GM19023 (cell line): ENCODE measurements at regions not wholly inside any gene's neighbourhood (a gene's known extent, or its start where the extent isn't known, plus 50 kb on each side); places are given as distances from the start of the nearest gene placed in this dataset.
"Not testable (repeated sequence)": the region's sequence is repeated elsewhere in the genome, so short reads cannot be mapped to it uniquely, and the experiment has no call there.

Source experiments
- ATAC-seq: cut with Tn5 transposase; IDR thresholded peaks from one replicate; pipeline ENCODE4 v1.9.1; 2021; ENCODE audit warnings: mild to moderate bottlenecking, moderate library complexity; ENCODE audit not compliant: unreplicated experiment

DNA sequence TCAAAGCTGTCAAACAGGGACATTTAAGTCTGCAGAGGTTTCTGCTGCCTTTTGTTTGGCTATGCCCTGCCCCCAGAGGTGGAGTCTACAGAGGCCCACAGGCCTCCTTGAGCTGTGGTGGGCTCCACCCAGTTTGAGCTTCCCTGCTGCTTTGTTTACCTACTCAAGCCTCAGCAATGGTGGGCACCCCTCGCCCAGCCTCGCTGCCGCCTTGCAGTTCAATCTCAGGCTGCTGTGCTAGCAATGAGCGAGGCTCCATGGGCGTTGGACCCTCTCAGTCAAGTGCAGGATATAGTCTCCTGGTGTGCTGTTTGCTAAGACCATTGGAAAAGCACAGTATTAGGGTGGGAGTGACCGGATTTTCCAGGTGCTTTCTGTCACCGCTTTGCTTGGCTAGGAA lies 477.6 kb upstream of the IL12A start:
- ATAC-seq, result not testable (repeated sequence)

DNA sequence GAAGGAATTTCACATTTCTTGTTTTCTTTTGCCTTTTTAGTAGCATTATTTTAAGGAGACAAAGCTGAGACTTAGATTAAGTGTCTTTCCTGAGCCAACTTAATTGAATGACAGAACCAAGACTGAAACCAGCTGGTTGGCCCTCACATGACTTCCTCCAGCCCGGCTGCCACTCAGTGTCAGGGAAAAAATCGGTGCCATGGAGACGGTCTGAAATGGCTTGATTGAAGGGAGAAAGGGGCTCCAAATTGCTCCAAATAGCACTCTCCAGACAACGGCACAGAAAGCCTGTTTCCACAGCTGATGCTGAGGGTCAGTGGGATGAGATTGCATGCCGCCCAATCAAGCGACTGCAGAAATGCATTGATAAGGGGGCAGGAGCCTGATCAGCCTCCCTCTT lies 475.2 kb upstream of the IL12A start:
- ATAC-seq, result no peak

DNA sequence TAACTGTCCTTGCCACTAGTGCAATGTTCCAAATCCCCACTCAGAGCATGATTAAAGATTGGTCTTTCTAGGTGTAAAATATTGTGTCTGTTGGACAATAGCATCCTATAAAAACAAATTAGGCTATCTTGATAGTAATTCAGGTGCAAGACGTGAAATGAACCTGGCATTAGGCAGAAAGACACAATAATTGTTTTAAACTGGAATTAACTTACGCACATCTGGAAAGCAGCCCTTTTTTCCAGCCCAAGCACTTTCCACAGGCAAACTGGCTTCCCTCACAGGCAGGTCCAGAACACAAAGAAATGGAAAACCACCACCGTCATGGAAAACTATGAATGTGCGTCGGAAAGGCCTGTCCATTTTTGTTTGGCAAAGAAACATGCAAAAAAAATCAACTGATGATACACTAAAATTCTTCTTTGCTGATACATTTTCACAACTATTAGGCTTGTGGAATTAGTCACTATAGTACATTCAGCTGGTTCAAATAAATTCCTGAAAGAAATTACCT lies 474.7 kb upstream of the IL12A start:
- ATAC-seq, result no peak

- no peak for ATAC-seq
Measured at GRCh38 chr3:159517105-159517504, 471.5 kb upstream of the IL12A start.

DNA sequence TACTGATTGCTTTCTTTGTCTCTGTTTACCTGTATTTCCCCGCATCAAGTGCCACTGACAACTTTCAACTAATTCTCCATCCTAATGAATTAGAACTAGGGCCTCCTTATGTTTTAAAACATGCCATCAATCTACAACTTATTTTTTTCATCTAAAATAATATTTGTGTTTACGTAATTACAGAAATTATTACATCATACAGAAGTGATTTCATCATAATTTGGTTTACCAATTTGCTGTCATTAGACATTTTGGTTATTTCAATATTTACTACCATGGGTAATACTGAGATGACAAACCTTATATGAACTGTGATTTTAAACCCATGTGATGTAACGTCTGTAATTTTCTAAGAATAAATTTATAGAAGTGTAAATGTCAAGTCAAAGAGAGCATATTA lies 468.0 kb upstream of the IL12A start:
- no peak for ATAC-seq

DNA sequence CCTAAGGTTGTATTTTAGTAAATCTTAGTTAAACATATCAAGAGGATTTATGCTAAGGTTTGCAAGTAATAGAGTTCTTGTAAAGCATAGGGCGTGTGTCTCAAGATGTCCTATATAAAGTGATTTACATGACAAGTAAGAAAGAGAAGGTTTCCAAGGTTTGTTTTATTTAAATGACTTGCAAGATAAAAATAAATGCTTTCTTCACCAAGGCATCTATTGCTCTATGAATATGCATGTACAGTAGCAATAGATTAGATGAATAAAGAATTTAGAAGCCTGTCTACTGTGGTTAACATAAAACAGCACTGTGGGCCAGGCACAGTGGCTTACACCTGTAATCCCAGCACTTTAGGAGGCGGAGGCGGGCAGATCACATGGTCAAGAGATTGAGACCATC lies 466.4 kb upstream of the IL12A start:
- ATAC-seq, result no peak

- ATAC-seq, result no peak
Measured at GRCh38 chr3:159528251-159528895, 460.3 kb upstream of the IL12A start.

- no peak for ATAC-seq
Measured at GRCh38 chr3:159532577-159532976, 456.1 kb upstream of the IL12A start.

DNA sequence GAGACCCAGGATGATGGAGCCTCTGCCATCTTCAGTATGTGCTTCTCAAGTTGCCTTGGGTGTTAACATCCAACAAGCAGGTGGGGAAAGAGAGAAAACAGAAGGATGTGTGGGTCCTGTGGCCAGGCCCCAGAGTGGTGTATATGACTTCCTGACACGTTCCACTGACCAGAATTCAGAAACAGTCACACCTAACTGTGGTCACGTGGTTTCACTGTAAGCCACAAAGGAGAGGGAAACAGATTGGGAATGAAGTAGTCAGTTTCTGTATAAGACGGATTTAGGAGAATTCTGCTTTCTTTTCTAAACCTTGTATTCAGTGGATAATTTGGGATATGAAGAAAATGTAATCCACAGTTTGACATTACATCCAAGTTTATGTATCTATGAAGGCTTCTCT lies 454.1 kb upstream of the IL12A start:
- no peak for ATAC-seq

DNA sequence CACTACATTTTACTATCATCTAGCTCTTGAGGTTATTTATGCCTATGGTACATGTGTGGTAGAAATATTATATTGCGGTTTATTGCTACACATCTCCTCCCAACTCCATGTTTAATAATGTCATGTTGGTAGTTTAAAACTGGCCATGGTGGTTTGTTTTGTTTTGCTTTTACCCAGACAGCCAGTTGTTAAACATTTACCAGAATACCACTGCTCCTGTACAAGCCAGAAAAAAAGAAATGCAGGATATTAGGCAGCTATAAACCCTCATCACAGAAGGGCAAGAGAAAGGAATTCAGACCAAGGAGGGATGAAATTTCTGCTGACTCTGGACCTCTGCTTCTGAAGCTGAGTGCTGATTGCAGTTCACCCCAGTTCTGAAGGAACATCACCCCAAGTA lies 451.8 kb upstream of the IL12A start:
- no peak for ATAC-seq

- no peak for ATAC-seq
Measured at GRCh38 chr3:159538507-159538906, 450.1 kb upstream of the IL12A start.

GRCh38 chr3:159540882-159541495 lies 447.6 kb upstream of the IL12A start:
- ATAC-seq, result no peak

DNA sequence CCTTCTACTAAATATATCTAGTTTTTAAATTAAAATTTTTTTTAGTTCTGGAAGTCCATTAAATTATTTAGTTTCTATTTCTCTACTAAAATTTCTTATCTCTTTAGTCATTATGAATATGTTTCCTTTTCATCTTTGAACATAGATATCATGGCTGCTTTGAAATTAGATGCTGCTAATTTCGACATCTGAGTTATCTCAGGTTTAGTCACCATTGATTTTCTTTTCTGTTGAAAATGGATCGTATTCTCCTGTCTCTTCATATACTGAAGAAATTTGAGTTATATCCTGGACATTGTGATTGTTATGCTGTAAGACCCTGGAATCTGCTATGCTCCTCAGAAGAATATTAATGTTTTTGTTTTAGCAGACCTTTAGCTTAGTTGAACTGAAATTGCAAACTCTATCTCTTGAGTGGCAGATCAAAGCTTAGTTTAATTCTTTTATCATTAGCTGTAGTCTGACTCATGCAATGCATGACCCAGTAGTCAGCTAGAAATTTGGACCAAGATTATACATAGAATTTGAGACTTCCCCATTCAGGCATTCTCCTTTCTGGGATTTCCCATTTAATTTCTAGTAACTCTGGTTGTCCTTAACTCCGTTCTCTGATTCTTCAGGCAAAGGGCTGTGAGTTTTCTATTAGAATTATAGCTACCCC lies 439.8 kb upstream of the IL12A start:
- ATAC-seq, result no peak

DNA sequence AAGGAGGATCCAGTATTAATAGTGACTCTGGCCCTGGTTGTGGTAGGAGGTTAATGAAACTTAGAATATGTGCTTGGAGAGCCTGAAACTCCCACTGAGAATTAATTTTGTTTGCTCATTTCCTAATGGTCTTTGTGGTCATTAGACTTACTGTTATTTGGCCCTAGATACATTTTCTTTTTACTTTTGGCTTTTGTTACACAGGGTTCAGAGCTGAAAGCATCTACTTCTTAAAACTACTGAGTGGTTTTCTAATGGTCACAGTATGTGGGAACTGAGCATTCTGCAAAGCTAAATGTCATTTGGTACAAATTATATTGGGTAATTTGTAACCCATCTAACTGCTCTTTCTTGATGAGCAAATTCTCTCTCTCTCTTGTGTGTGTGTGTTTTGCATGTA lies 433.4 kb upstream of the IL12A start:
- ATAC-seq, result no peak

- ATAC-seq, result no peak
Measured at GRCh38 chr3:159559771-159560170, 428.9 kb upstream of the IL12A start.

DNA sequence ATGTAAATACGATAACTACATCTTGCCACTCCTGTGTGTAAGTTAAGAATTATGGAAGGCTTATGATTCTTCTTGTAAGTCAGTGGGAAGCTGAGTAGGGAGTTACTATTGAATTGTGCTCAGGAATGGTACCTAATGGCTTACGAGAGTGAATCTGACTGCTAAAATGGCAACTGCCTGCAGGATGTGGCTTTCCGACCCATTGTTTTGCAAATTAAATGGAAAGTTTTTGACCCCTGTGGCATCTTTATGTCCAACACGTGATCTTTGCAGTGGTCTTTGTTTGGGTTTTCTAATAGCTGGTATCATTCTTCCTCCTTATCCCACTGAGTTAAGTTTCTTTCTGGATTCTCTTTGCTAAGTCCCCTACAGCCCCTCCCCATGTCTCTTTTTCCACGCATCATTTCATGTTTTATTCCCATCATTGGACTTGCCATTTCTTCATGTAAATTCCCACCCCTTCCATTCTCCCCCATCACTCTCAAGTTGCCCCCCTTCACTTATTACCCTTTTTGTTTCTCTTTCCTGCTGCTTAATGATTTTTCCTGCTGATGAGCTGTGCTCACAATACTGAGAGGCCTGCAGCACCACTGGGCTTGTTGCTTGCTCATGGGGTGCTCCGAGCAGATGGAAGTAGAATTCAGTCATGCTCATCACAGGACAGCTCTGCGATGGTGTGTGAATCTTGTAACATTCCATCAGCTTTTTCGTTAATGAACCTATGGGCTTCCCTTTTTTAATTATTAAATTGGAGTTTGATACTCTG lies 428.2 kb upstream of the IL12A start:
- ATAC-seq, result no peak

DNA sequence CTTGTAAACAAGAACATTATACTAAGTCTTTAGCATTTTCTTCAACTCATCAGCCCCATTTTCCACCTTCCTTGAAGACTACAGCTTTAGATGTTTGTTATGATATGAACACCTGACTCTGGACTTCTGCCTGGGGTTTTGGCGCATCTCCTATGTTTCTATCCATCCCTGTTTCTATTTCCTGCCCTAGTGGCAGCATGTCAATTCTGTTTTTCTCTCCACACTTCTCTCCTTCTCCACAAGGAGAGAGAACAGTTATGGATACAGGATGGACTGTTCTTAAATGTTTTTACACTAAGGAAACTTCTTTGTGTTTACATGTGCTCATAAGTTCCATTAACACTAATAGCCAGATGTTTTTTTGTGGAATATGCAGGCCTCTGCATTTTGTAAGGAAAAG lies 423.3 kb upstream of the IL12A start:
- no peak for ATAC-seq

- ATAC-seq, result no peak
Measured at GRCh38 chr3:159583662-159584061, 405.0 kb upstream of the IL12A start.

- ATAC-seq, result no peak
Measured at GRCh38 chr3:159584421-159584820, 404.2 kb upstream of the IL12A start.

DNA sequence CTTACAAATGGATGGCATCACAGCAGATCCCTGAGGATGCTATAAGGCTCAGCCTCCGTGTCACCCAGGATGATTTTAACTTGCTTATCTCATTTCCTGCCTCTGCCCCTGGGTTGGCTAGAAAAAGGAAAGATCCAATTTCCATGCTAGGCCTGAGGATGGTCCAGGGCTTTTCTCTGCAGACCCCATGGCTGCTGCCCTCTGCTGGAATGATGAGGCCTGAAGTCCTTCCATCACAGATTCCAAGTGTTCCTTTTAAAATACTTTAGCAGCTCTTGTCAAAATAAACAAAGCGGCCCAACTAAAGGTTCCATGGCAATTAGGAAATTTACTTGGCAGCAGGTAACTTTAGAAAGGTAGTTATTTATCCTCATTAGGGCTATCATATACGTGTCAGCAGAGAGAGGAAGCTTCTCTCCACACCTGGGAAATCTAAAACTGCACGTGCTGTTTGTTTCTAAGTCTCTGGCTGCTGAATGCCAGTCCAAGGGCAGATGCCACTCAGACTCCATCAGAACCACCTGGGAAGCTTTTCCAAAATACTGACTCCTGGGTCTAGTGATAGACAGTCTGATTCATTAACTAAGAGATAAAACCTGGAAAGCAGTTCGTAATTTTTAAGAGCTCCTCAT lies 401.9 kb upstream of the IL12A start:
- no peak for ATAC-seq
